ENCODE measurements at regions not wholly inside any gene's neighbourhood (a gene's known extent, or its start where the extent isn't known, plus 50 kb on each side); places are given as distances from the start of the nearest gene placed in this dataset.

DNA sequence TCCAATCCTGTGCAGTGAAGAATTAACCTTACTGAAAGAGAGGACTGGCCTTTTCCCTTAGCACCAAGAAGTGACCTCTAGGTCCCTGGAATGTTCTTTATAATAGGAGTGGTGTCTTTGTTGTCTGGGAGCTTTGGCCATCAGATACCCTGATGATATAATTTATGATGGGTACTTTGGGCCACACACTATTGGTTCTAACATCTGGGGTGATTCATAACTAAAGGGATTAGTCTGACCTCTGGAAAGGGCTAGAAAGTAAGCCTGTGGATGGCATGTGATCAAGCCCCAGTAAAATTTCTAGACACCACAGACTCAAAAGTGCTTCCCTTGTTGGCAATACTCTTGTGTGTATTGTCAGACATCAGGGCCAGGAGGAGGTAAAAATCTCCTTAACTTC is 891.2 kb downstream of the KCNA4 start:
- CTCF ChIA-PET = no interaction called here
- no peaks in the 10 kb centered on the region for H3K9me3 Mint-ChIP-seq (ENCODE audit: insufficient read depth)

DNA sequence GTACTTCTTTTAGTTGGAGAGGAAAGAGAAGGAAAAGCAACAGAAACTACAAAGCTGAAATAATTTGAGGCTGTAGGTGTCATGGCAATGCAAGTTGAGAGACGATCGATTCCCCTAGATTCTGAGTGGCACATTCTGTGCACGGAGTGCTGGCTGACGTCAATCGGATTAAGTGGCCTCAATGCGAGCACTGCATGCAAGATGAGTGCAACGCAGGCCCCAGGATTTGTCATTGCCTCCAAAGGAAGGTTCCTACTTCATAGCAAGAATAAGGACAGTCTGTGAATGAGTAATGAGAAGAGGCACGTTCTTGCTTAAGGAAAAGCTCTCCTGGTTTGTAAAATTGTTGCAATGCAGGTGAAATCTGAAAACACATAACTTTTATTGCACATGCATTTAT is 892.4 kb downstream of the KCNA4 start:
- no peak overlapping the region for H2AFZ ChIP-seq (ENCODE audit: insufficient read depth, low read depth, low read length, poor library complexity, severe bottlenecking)
- no peak overlapping the region for H3K27ac ChIP-seq (ENCODE audit: low read length in 2 of 2)
- H3K36me3 ChIP-seq (replicated peaks in 1 of 2; ENCODE audit: control extremely low read depth in 1 of 2, control insufficient read depth in 1 of 2, extremely low read depth in 1 of 2, insufficient read depth in 2 of 2, low read length in 1 of 2) = no peaks in the 10 kb centered on the region
- ATAC-seq (ENCODE audit: low read depth) (no peak), DNase-seq (no peak)
- H4K20me1 ChIP-seq (ENCODE audit: control insufficient read depth, insufficient read depth, low read length, poor library complexity, severe bottlenecking) = no peaks in the 10 kb centered on the region
- CTCF ChIA-PET = no interaction called here
- no peak overlapping the region for H3K4me3 ChIP-seq (ENCODE audit: control extremely low read depth in 1 of 5, extremely low read depth in 1 of 5, insufficient read depth in 1 of 5, low read depth in 2 of 5, low read length in 4 of 5)
- Mint-ChIP-seq H3K27me3 (no peaks in the 10 kb centered on the region), H3K27ac (no peak overlapping the region), H3K4me1 (no peaks in the 10 kb centered on the region), H3K9me3 (ENCODE audit: insufficient read depth) (no peaks in the 10 kb centered on the region), H3K4me3 (no peak overlapping the region)
- H3K4me1 ChIP-seq (ENCODE audit: control insufficient read depth in 2 of 2, insufficient read depth in 2 of 2, low read length in 2 of 2) = no peaks in the 10 kb centered on the region
- H3K27me3 ChIP-seq (replicated peaks in 1 of 4; ENCODE audit: control extremely low read depth in 1 of 4, control insufficient read depth in 3 of 4, insufficient read depth in 4 of 4, low read length in 3 of 4) = no peaks in the 10 kb centered on the region
- no peak overlapping the region for H3K9ac ChIP-seq (ENCODE audit: low read length)
- TF ChIP-seq, protein P1, sequence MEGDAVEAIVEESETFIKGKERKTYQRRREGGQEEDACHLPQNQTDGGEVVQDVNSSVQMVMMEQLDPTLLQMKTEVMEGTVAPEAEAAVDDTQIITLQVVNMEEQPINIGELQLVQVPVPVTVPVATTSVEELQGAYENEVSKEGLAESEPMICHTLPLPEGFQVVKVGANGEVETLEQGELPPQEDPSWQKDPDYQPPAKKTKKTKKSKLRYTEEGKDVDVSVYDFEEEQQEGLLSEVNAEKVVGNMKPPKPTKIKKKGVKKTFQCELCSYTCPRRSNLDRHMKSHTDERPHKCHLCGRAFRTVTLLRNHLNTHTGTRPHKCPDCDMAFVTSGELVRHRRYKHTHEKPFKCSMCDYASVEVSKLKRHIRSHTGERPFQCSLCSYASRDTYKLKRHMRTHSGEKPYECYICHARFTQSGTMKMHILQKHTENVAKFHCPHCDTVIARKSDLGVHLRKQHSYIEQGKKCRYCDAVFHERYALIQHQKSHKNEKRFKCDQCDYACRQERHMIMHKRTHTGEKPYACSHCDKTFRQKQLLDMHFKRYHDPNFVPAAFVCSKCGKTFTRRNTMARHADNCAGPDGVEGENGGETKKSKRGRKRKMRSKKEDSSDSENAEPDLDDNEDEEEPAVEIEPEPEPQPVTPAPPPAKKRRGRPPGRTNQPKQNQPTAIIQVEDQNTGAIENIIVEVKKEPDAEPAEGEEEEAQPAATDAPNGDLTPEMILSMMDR (IDR thresholded peaks at IDR 0.05) = no peak
- TF ChIP-seq EZH2 (IDR thresholded peaks at IDR 0.05; ENCODE audit: borderline replicate concordance, insufficient read depth, low read depth, low read length, poor library complexity, severe bottlenecking) = no peak
- H3K79me2 ChIP-seq (ENCODE audit: control insufficient read depth, insufficient read depth, low read length) = no peaks in the 10 kb centered on the region
- H3K4me2 ChIP-seq (replicated peaks; ENCODE audit: low read depth, low read length, poor library complexity, severe bottlenecking) = no peak overlapping the region
- WGBS (ENCODE audit: insufficient coverage) = 93% methylated on average over 7 of the region's 8 CpGs
- POLR2A ChIA-PET = no interaction called here
- intact Hi-C loops (cut with micrococcal nuclease) = no loop called here
- H3K9me3 ChIP-seq (ENCODE audit: control extremely low read depth in 1 of 3, control insufficient read depth in 2 of 3, insufficient read depth in 1 of 3, low read length in 2 of 3) = no peaks in the 10 kb centered on the region

More for the DNA sequence above, 891.2 kb downstream of the KCNA4 start:
- POLR2A ChIA-PET = no interaction called here
- Histone ChIP-seq H2AFZ (ENCODE audit: insufficient read depth, low read depth, low read length, poor library complexity, severe bottlenecking) (no peak overlapping the region), H3K27ac (ENCODE audit: low read length in 2 of 2) (no peak overlapping the region), H3K4me3 (ENCODE audit: control extremely low read depth in 1 of 5, extremely low read depth in 1 of 5, insufficient read depth in 1 of 5, low read depth in 2 of 5, low read length in 4 of 5) (no peak overlapping the region), H3K4me2 (replicated peaks; ENCODE audit: low read depth, low read length, poor library complexity, severe bottlenecking) (no peak overlapping the region), H3K27me3 (replicated peaks in 1 of 4; ENCODE audit: control extremely low read depth in 1 of 4, control insufficient read depth in 3 of 4, insufficient read depth in 4 of 4, low read length in 3 of 4) (no peaks in the 10 kb centered on the region), H3K36me3 (replicated peaks in 1 of 2; ENCODE audit: control extremely low read depth in 1 of 2, control insufficient read depth in 1 of 2, extremely low read depth in 1 of 2, insufficient read depth in 2 of 2, low read length in 1 of 2) (no peaks in the 10 kb centered on the region), H3K9ac (ENCODE audit: low read length) (no peak overlapping the region), H4K20me1 (ENCODE audit: control insufficient read depth, insufficient read depth, low read length, poor library complexity, severe bottlenecking) (no peaks in the 10 kb centered on the region), H3K4me1 (ENCODE audit: control insufficient read depth in 2 of 2, insufficient read depth in 2 of 2, low read length in 2 of 2) (no peaks in the 10 kb centered on the region), H3K9me3 (ENCODE audit: control extremely low read depth in 1 of 3, control insufficient read depth in 2 of 3, insufficient read depth in 1 of 3, low read length in 2 of 3) (no peaks in the 10 kb centered on the region), H3K79me2 (ENCODE audit: control insufficient read depth, insufficient read depth, low read length) (no peaks in the 10 kb centered on the region)
- Mint-ChIP-seq H3K4me1 (no peaks in the 10 kb centered on the region), H3K4me3 (no peak overlapping the region), H3K27ac (no peak overlapping the region), H3K27me3 (no peaks in the 10 kb centered on the region)
- no peak for ATAC-seq (ENCODE audit: low read depth)
- intact Hi-C loops (cut with micrococcal nuclease) = no loop called here
- DNase-seq = no peak
- no peak for TF ChIP-seq EZH2 (IDR thresholded peaks at IDR 0.05; ENCODE audit: borderline replicate concordance, insufficient read depth, low read depth, low read length, poor library complexity, severe bottlenecking)

Measured in B cell (primary cell).